ENCODE measurements at regions not wholly inside any gene's neighbourhood (a gene's known extent, or its start where the extent isn't known, plus 50 kb on each side); places are given as distances from the start of the nearest gene placed in this dataset.

DNA sequence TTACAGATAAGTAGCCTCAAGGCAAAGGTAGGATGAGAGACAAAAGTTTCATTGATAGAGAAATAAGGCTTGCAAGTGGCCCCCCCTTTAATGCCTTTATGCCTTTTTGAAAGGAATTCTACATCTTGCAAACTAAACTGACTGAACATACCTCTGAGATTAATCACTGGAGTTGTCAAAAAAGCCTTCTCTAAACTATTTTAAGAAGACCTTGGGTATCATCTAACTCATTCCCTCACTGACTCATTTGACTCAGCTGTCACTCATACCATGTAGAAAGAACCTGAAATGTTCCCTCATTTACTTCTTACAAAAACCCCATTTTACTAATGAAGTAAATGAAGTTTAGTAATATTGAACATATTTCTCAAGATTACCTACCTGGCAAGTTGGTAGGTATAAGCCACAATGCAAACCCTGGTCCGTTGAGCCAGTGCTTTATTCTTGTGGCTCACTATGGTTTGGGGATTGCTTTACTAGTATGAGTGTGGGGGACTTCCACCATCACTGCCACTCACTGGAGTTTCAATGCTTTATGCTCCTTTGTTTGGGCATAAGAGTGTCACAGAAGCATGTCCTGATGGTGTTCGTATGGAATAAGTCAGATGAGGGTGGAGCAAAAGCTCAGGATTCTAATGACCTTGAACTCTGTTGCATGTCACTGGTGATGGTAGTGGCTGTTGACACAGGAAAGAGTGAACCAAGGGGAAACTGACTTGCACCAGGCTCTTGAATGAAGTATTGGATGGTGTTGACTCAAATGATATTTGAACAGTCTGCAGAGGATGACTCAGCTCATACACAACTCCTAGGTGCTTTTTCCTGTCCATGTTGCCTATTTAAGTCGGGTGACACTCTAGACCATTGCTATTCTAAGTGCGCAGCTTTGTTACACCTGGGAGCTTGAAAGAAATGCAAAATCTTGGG lies 305.5 kb upstream of the EMCN start:
- ATAC-seq (ENCODE audit: low read depth) (no peak), DNase-seq (ENCODE audit: low spot score in 2 of 2) (no peak)
- Mint-ChIP-seq H3K27me3 (peaks cover 5% of the 10 kb centered on the region), H3K9me3 (peaks cover under 1% of the 10 kb centered on the region), H3K27ac (no peak overlapping the region), H3K36me3 (no peaks in the 10 kb centered on the region), H3K4me1 (no peaks in the 10 kb centered on the region), H3K4me3 (no peak overlapping the region)

DNA sequence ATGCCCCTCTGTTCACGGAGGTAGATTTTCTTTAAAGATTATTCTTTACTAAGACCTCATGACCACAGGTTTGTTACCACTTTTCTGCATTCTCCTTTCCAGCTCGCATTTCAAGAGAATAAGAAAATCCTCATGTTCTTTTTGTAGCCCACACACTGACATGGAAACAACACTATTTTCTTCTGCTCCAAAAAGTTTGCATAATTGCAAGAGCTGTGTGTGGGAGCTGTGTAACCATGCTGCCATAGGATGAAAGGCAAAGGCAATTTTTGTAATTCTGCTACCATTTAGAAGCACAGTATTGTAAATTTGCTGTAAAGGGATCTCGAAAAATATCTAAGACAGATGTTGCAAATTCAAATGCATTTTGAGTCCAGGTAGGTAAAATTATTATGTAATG lies 302.4 kb upstream of the EMCN start:
- H3K4me1 Mint-ChIP-seq, result no peaks in the 10 kb centered on the region
- DNase-seq (ENCODE audit: low spot score in 2 of 2) (no peak), ATAC-seq (ENCODE audit: low read depth) (no peak)
- H3K9me3 Mint-ChIP-seq, result no peaks in the 10 kb centered on the region
- no peak overlapping the region for H3K4me3 Mint-ChIP-seq
- H3K36me3 Mint-ChIP-seq, result no peaks in the 10 kb centered on the region
- peaks cover 3% of the 10 kb centered on the region for H3K27me3 Mint-ChIP-seq
- no peak overlapping the region for H3K27ac Mint-ChIP-seq

DNA sequence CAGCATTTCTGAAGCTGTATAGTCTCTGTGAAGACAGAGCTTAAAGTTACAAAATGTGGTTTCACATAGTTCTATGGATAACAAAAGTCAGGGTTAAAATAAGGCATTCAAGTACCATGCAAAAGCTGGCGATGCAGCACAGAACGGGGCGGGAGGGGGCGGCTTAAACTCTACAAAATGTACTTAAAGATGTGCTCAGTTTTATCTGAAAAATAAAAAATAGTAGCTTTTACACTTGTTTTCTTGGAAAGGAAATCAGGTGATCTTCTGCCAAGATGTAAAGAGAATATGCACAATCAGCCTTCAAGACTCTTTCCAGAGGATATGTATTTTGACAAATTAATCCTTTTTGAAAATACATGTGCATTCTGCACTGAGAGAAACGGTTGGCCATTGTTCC lies 301.7 kb upstream of the EMCN start:
- Mint-ChIP-seq H3K4me1 (no peaks in the 10 kb centered on the region), H3K9me3 (no peaks in the 10 kb centered on the region), H3K36me3 (no peaks in the 10 kb centered on the region), H3K4me3 (no peak overlapping the region), H3K27ac (no peak overlapping the region), H3K27me3 (peaks cover 2% of the 10 kb centered on the region)
- DNase-seq (ENCODE audit: low spot score in 2 of 2) (no peak), ATAC-seq (ENCODE audit: low read depth) (no peak)

DNA sequence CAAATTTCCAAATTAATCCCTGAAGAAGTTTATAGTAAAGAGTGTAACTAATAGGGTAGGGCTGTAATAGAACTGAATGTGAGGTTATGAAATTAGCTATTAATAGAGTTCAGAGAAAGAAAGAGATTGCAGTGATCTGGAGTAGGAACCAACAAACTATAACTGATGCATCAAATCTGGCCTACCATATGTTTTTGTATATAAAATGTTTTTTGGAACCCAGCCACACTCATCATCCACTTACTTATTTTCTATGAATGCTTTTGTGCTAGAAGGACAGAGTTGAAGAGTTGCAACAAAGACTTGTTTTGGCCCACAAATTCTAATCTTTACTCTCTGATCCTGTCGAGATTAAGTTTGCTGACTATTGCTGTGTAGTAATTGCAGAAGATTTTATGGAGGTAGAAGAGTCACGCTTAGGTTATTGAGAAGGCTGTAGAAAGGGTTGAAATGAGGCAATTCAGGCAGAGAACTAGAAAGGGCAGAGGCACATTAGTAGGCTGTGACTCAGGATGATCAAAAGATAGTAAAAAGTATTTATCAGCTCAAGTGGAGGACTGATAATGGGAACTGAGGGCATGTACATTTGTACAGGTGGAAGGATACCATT lies 298.7 kb upstream of the EMCN start:
- Mint-ChIP-seq H3K27me3 (no peaks in the 10 kb centered on the region), H3K9me3 (no peaks in the 10 kb centered on the region), H3K27ac (no peak overlapping the region), H3K4me3 (no peak overlapping the region), H3K36me3 (no peaks in the 10 kb centered on the region), H3K4me1 (no peaks in the 10 kb centered on the region)
- ATAC-seq (ENCODE audit: low read depth) (no peak), DNase-seq (ENCODE audit: low spot score in 2 of 2) (no peak)

DNA sequence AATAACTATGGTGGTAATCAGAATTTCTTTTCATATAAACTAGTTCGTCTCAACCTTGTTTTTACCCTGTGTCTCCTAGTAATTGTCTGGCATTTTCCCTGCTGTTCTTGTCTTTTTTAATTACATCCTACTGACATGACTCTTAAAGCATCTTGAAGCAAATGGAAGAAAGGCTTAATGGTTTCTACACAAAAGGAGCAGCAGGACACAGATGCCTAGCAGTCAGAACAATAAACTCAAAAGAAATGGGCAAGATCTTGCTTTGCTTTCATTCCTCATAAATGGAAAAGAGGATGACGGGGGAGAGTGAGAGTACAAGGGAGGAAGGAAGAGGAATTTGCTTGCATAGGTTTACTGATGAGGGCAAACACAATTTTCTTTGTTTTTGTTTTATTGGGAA lies 293.2 kb upstream of the EMCN start:
- Mint-ChIP-seq H3K27me3 (peaks cover 3% of the 10 kb centered on the region), H3K36me3 (no peaks in the 10 kb centered on the region), H3K4me1 (no peaks in the 10 kb centered on the region), H3K4me3 (no peak overlapping the region), H3K27ac (no peak overlapping the region), H3K9me3 (no peaks in the 10 kb centered on the region)
- DNase-seq (ENCODE audit: low spot score in 2 of 2) (no peak), ATAC-seq (ENCODE audit: low read depth) (no peak)

DNA sequence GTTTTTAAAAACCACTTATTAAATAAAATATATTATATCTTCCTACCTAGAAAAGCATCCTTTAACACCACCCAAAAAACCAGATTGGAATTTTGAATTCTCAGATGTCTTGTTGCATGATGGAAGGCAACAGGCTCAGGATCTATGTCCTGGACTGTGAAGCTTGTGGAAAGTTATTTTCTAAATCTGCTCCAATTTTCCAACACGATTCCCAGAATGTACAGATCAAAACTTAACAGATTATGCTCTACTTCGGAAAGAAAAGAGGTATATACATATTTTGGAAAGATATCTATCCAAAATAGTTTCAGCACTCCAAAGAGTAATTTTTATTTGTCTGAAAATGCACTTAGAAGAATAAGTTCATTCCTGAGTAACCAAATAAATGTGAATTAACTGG lies 291.7 kb upstream of the EMCN start:
- Mint-ChIP-seq H3K27ac (no peak overlapping the region), H3K9me3 (no peaks in the 10 kb centered on the region), H3K27me3 (peaks cover 3% of the 10 kb centered on the region), H3K4me3 (no peak overlapping the region), H3K36me3 (no peaks in the 10 kb centered on the region), H3K4me1 (no peaks in the 10 kb centered on the region)
- DNase-seq (ENCODE audit: low spot score in 2 of 2) (no peak), ATAC-seq (ENCODE audit: low read depth) (no peak)

DNA sequence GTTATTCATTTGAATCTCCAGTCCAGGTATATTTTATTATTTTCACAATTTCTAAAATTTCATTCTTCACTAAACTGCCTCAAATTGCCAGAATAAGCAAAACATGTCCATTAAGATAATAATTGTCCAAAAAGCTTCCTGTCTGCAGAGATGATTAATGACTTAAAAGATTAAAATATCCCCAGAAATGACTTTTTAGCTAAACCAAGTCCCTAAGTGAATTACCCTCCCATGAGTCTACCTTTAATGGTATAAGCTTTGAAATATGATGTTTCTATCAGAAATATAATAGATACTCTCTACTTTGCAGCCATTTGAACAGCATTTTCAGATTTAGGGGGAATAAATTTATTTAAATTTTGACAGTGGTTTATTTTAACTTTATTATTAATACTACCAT lies 289.2 kb upstream of the EMCN start:
- ATAC-seq (ENCODE audit: low read depth) (no peak), DNase-seq (ENCODE audit: low spot score in 2 of 2) (no peak)
- Mint-ChIP-seq H3K36me3 (no peaks in the 10 kb centered on the region), H3K27ac (no peak overlapping the region), H3K4me1 (no peaks in the 10 kb centered on the region), H3K27me3 (peaks cover 3% of the 10 kb centered on the region), H3K9me3 (no peaks in the 10 kb centered on the region), H3K4me3 (no peak overlapping the region)

DNA sequence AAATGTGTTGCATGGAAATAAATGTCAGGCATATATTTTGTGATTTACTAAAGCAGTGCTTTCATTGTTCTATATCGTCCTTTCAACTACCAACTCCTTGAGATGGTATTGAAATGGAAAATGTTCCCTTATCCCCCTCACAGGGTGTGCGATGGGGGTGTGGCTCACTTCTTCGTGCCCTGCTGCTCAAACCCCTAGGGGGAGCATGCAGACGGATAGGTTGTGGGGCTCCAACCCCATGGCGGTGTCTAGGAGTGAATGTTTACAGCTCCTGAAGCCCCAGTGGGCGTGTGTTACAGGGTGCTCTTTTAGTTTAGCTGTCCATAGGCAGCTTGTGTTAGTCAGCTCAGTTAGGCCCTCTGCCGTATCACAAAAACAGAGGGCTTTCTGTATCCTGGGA lies 287.7 kb upstream of the EMCN start:
- DNase-seq (ENCODE audit: low spot score in 2 of 2) (no peak), ATAC-seq (ENCODE audit: low read depth) (no peak)
- H3K36me3 Mint-ChIP-seq, result no peaks in the 10 kb centered on the region
- no peak overlapping the region for H3K27ac Mint-ChIP-seq
- no peak overlapping the region for H3K4me3 Mint-ChIP-seq
- peaks cover 1% of the 10 kb centered on the region for H3K27me3 Mint-ChIP-seq
- H3K9me3 Mint-ChIP-seq, result no peaks in the 10 kb centered on the region
- H3K4me1 Mint-ChIP-seq, result no peaks in the 10 kb centered on the region

DNA sequence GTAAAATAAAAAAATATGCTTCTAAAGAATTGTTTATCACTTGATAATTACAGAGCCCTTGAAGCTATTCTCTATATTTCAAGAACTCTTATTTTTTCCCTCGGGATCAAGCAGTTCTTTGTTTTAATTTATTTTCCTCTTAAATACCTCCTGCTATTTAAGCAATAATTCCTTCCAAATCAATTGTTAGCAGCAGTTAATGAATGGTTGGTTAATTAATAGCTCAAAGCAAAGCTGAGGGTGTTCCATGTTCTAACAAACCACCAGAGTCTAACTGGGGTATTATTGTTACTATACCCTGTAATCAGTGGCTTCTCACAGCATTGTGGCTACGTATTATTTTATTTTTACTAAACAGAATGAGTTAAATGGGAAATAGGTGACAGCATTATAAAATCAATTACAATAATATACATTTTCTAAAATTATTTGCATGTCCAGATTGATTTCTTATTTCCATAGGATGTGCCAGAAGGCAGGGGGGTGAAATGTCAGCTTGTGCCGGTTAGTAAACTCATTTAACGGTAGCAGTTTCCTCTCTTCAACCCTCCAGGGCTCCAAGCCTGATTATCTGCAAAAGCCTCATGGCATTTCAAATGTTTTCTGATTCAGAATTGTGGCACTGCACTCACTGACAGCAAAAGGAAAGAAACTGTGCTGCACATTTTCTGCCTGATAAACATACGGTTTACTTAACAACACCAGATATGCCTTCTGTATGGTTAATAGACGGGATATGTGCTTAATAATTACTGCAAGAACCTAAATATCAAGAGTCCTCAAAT lies 286.9 kb upstream of the EMCN start:
- H3K27ac Mint-ChIP-seq, result no peak overlapping the region
- H3K27me3 Mint-ChIP-seq, result peaks cover 5% of the 10 kb centered on the region
- no peak for ATAC-seq (ENCODE audit: low read depth)
- H3K36me3 Mint-ChIP-seq, result no peaks in the 10 kb centered on the region
- DNase-seq (ENCODE audit: low spot score in 2 of 2), result no peak
- H3K4me1 Mint-ChIP-seq, result peaks cover 2% of the 10 kb centered on the region
- H3K4me3 Mint-ChIP-seq, result no peak overlapping the region
- H3K9me3 Mint-ChIP-seq, result no peaks in the 10 kb centered on the region

DNA sequence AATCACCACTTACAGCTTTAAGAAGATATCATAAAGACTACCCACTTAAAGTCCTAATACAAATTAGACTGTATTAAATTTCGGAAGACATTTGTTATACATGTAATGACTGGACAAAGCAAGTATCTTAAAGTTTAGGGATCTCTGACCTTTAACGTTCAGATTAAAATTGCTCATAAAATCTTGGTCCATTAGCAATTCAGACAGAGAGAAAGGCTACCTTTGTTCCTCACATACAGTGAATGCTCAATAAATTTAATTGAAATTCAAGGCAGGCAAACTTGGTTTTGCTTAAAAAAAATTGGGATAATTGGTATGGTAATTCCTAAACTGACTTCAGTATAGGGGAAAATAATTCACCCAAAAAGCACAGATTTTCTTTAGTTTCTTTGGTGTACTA lies 285.9 kb upstream of the EMCN start:
- no peaks in the 10 kb centered on the region for H3K9me3 Mint-ChIP-seq
- H3K36me3 Mint-ChIP-seq, result no peaks in the 10 kb centered on the region
- H3K4me3 Mint-ChIP-seq, result no peak overlapping the region

DNA sequence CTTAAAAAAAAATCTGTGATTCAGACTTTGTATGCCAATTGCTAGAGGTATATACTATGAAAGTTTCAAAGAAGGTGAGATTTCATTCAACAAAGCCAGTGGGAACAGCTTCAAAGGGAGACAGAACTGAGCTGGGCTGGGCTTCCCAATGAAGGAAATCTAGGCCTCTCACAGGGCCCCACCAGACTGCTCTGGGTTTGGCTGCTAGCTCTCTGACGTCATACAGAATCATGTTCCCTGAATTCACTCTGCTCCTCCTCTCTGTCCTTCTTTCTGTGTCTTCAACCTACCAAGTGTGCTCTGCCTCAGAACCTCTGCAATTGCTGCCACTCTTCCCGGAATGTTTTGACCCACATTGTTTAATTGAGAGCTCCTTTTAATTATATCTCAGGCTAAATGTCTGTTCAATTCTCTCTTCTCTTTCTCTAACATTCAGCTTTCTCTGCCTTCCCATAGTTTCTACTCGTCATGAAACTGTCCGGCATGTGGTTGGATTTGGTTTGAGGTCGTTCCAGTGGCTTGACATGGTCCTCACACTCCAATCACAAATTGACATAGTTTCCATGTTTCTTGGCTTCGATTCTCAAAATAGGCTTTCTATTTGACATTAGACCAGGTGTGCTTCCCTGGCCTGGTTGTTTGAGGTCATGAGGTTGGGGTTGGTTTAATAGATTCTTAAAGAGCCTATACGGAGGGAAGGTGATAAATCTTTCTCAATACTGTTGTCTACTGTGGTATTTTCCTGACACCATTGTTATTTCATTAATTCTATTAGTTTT lies 282.1 kb upstream of the EMCN start:
- Mint-ChIP-seq H3K36me3 (no peaks in the 10 kb centered on the region), H3K27me3 (peaks cover 7% of the 10 kb centered on the region), H3K4me3 (no peak overlapping the region), H3K9me3 (no peaks in the 10 kb centered on the region), H3K27ac (no peak overlapping the region), H3K4me1 (peaks cover 2% of the 10 kb centered on the region)
- ATAC-seq (ENCODE audit: low read depth) (no peak), DNase-seq (ENCODE audit: low spot score in 2 of 2) (no peak)

More for the DNA sequence above, 285.9 kb upstream of the EMCN start:
- H3K27ac Mint-ChIP-seq, result no peak overlapping the region
- ATAC-seq (ENCODE audit: low read depth), result no peak
- peaks cover 2% of the 10 kb centered on the region for H3K4me1 Mint-ChIP-seq
- peaks cover 5% of the 10 kb centered on the region for H3K27me3 Mint-ChIP-seq
- no peak for DNase-seq (ENCODE audit: low spot score in 2 of 2)

DNA sequence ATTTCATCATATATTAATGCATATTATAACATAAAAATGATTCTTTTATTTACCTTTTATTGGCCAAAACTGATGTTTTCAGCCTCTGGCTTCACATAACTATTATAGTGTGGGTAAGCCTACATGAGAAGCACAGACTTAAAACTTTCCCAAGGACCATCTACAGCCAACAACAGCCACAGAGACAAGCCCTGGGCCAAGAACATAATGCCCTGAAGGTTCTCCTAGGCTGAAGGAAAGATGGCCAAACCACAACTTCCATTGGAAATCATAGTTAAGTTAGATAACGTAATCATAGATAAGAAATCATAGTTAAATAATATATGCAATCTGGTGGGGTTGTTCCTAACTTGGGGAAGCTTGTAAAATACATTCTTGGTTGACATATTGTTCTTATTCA lies 280.0 kb upstream of the EMCN start:
- H3K27ac Mint-ChIP-seq, result no peak overlapping the region
- H3K4me1 Mint-ChIP-seq, result peaks cover 2% of the 10 kb centered on the region
- no peak for ATAC-seq (ENCODE audit: low read depth)
- peaks cover 7% of the 10 kb centered on the region for H3K27me3 Mint-ChIP-seq
- no peaks in the 10 kb centered on the region for H3K9me3 Mint-ChIP-seq
- H3K36me3 Mint-ChIP-seq, result no peaks in the 10 kb centered on the region
- no peak overlapping the region for H3K4me3 Mint-ChIP-seq
- no peak for DNase-seq (ENCODE audit: low spot score in 2 of 2)

DNA sequence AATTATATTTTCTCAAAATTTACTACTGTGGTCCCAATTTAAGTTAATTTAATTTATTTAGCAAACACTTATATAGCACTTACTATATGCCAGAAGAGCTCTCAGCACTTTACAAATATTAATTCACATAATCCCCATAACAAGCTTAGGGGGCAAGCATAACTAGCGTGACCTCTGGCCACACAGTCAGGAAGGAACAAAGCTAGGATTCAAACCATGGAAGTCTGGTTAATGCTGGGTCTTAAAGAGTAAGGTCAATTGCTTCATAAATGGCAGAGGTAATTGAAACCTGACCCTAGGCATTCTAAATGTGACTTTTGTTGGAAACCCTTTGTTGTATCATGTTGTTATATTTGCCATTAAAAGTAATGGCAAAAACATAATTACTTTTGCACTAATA lies 279.5 kb upstream of the EMCN start:
- Mint-ChIP-seq H3K27ac (no peak overlapping the region), H3K9me3 (no peaks in the 10 kb centered on the region), H3K27me3 (peaks cover 7% of the 10 kb centered on the region), H3K36me3 (no peaks in the 10 kb centered on the region), H3K4me3 (no peak overlapping the region), H3K4me1 (peaks cover 2% of the 10 kb centered on the region)
- DNase-seq (ENCODE audit: low spot score in 2 of 2) (no peak), ATAC-seq (ENCODE audit: low read depth) (no peak)

DNA sequence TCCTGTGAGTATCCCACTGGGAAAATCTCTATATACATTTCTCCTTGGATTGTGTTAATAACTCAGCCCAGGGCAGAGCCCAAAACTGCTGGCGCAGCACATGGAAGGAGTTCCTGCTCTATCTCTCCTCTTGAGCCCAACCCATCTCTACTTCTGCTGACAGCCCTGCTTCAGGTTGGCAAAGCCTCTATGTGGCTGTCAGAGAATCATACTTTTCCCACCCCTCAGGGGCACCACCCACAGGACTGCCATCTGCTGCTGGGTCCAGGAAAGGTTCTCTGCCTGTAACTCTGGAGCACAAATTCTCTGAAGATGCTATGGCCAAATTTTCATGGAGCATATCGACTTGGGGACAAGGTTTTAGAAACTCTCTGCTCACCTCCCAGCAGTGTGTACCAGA lies 278.5 kb upstream of the EMCN start:
- Mint-ChIP-seq H3K27ac (no peak overlapping the region), H3K36me3 (no peaks in the 10 kb centered on the region), H3K4me1 (peaks cover 2% of the 10 kb centered on the region), H3K9me3 (no peaks in the 10 kb centered on the region), H3K4me3 (no peak overlapping the region), H3K27me3 (peaks cover 7% of the 10 kb centered on the region)
- ATAC-seq (ENCODE audit: low read depth), result no peak
- DNase-seq (ENCODE audit: low spot score in 2 of 2), result no peak
